ENCODE measurements at regions not wholly inside any gene's neighbourhood (a gene's known extent, or its start where the extent isn't known, plus 50 kb on each side); places are given as distances from the start of the nearest gene placed in this dataset.

DNA sequence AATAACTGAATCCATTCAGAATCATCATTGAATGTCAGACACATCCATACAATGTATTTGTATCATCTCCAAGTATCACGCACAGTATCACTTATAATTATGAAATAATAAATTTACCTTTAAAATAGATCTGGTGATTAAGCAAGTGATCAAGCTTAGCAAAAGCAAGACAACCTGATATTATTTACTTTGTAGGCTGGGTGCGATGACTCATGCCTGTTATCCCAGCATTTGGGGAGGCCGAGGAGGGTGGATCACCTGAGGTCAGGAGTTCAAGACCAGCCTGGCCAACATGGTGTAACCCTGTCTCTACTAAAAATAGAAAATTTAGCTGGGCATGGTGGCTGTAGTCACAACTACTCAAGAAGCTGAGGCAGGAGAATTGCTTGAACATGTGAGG is 421.0 kb upstream of the NETO1 start:
- TF ChIP-seq NR2F2 (IDR thresholded peaks at IDR 0.05) = no peak
- no peak for TF ChIP-seq CTCF (IDR thresholded peaks at IDR 0.05; ENCODE audit: low read depth, low read length, missing input control)
- no peak for TF ChIP-seq TAF1 (conservative IDR thresholded peaks at IDR 0.05)
- no peak for TF ChIP-seq REST (IDR thresholded peaks at IDR 0.05)
- TF ChIP-seq ZBTB33 (IDR thresholded peaks at IDR 0.05) = no peak
- no peak for TF ChIP-seq YY1 (IDR thresholded peaks at IDR 0.05)
- TF ChIP-seq ATF3 (IDR thresholded peaks at IDR 0.05) = no peak
- TF ChIP-seq HNF4G (IDR thresholded peaks at IDR 0.05) = no peak
- TF ChIP-seq SP1 (IDR thresholded peaks at IDR 0.05) = no peak
- no peak for TF ChIP-seq RAD21 (IDR thresholded peaks at IDR 0.05)
- TF ChIP-seq FOXA1 (IDR thresholded peaks at IDR 0.05) = no peak
- no peak for TF ChIP-seq MAX (IDR thresholded peaks at IDR 0.05)
- TF ChIP-seq RXRA (IDR thresholded peaks at IDR 0.05) = no peak
- TF ChIP-seq JUND (IDR thresholded peaks at IDR 0.05) = no peak

Data from liver (tissue), 3 donors.